IMR-90 (cell line): ENCODE measurements at regions not wholly inside any gene's neighbourhood (a gene's known extent, or its start where the extent isn't known, plus 50 kb on each side); places are given as distances from the start of the nearest gene placed in this dataset.

Experiments
- ATAC-seq: fragments of 200-7000 bp; cut with Tn5 transposase; 2 replicates; pipeline ENCODE4 v1.9.1; 2020; ENCODE audit warnings: low read depth, mild to moderate bottlenecking, moderate library complexity
- BruUV-seq: library from RNA; stranded (reverse); fragments of 400-500 nt; replicated peaks from 2 replicates; lab custom pipeline; 2021; lab: Mats Ljungman, UMichigan
- CTCF ChIA-PET: fragments of 300-600 bp; formaldehyde crosslinking; extraction: SDS; loops from one replicate; lab custom pipeline; 2021; ENCODE audit warnings: antibody characterized with exemption; lab: Yijun Ruan, JAX
- POLR2A ChIA-PET: fragments of 300-600 bp; sonication (Branson Sonifier 250); formaldehyde crosslinking; loops from one replicate; lab custom pipeline; 2022; ENCODE audit warnings: antibody characterized with exemption; ENCODE audit not compliant: unreplicated experiment; lab: Charles Lee
- DNase-seq: peaks from one replicate; pipeline ENCODE4 v3.0.0; 2013
- H2AFZ ChIP-seq: replicated peaks from 2 replicates; pipeline ENCODE3; 2013; ENCODE audit warnings: low read length, mild to moderate bottlenecking; ENCODE audit not compliant: poor library complexity
- H2AK5ac ChIP-seq: 2 replicates; pipeline ENCODE4 v1.6.1; 2013; ENCODE audit warnings: low read depth, low read length, inconsistent platforms
- H2AK9ac ChIP-seq: replicated peaks from 2 replicates; pipeline ENCODE3; 2013; ENCODE audit warnings: mild to moderate bottlenecking, low read depth, low read length, moderate library complexity; ENCODE audit not compliant: poor library complexity
- H2BK120ac ChIP-seq: 2 replicates; pipeline ENCODE4 v1.6.1; 2013; ENCODE audit warnings: low read depth, low read length, inconsistent platforms
- H2BK15ac ChIP-seq: 3 replicates; pipeline ENCODE4 v1.6.1; 2013; ENCODE audit warnings: low read depth, low read length, inconsistent platforms
- H2BK20ac ChIP-seq: 2 replicates; pipeline ENCODE4 v1.6.1; 2013; ENCODE audit warnings: low read depth, mild to moderate bottlenecking, inconsistent platforms, low read length, moderate library complexity
- H2BK5ac ChIP-seq: 2 replicates; pipeline ENCODE4 v1.6.1; 2013; ENCODE audit warnings: mild to moderate bottlenecking, low read depth, low read length, inconsistent platforms; ENCODE audit not compliant: poor library complexity, severe bottlenecking
- H3K14ac ChIP-seq: replicated peaks from 2 replicates; pipeline ENCODE4 v1.6.1; 2013; ENCODE audit warnings: low read depth, low read length, inconsistent platforms
- H3K18ac ChIP-seq: 2 replicates; pipeline ENCODE4 v1.6.1; 2013; ENCODE audit warnings: low read depth, low read length, control low read depth
- H3K23ac ChIP-seq: 2 replicates; pipeline ENCODE4 v1.6.1; 2013; ENCODE audit warnings: low read depth, low read length, inconsistent platforms
- H3K27ac ChIP-seq: 2 replicates; pipeline ENCODE4 v1.5.1; 2013; ENCODE audit warnings: mild to moderate bottlenecking, control low read depth, low read length; ENCODE audit not compliant: insufficient read depth
- H3K27me3 ChIP-seq: 2 replicates; pipeline ENCODE4 v1.6.1; 2013; ENCODE audit warnings: low read length; ENCODE audit not compliant: control insufficient read depth, insufficient read depth
- H3K36me3 ChIP-seq: 2 replicates; pipeline ENCODE4 v1.6.1; 2013; ENCODE audit warnings: low read length, mixed read lengths; ENCODE audit not compliant: control insufficient read depth, insufficient read depth
- H3K4ac ChIP-seq: 2 replicates; pipeline ENCODE4 v1.6.1; 2013; ENCODE audit warnings: low read depth, low read length, inconsistent platforms
- H3K4me1 ChIP-seq: 2 replicates; pipeline ENCODE4 v1.6.1; 2013; ENCODE audit warnings: low read length, mixed read lengths; ENCODE audit not compliant: control insufficient read depth, insufficient read depth
- H3K4me2 ChIP-seq: 2 replicates; pipeline ENCODE4 v1.6.1; 2013; ENCODE audit warnings: low read depth, mild to moderate bottlenecking, control low read depth, low read length, moderate library complexity
- H3K4me3 ChIP-seq: 2 replicates; pipeline ENCODE4 v1.5.1; 2013; ENCODE audit warnings: low read depth, mild to moderate bottlenecking, control low read depth, low read length, moderate library complexity; ENCODE audit not compliant: insufficient read depth
- H3K56ac ChIP-seq: 2 replicates; pipeline ENCODE4 v1.6.1; 2013; ENCODE audit warnings: low read length, inconsistent platforms; ENCODE audit not compliant: insufficient read depth; ENCODE audit errors: extremely low read depth
- H3K79me1 ChIP-seq, 2 experiments: 2 replicates each; pipeline ENCODE4 v1.6.1; 2013; ENCODE audit warnings: low read length in 2 of 2, inconsistent platforms in 1 of 2, low read depth in 1 of 2
- H3K9ac ChIP-seq: 2 replicates; pipeline ENCODE4 v1.6.1; 2013; ENCODE audit warnings: low read depth, low read length, control low read depth
- H3K9me1 ChIP-seq: 2 replicates; pipeline ENCODE4 v1.6.1; 2013; ENCODE audit warnings: low read length, inconsistent platforms; ENCODE audit not compliant: insufficient read depth
- H3K9me3 ChIP-seq: 2 replicates; pipeline ENCODE4 v1.6.1; 2013; ENCODE audit warnings: low read length; ENCODE audit not compliant: control insufficient read depth, insufficient read depth
- H4K20me1 ChIP-seq: 2 replicates; pipeline ENCODE4 v1.6.1; 2013; ENCODE audit warnings: low read length, inconsistent platforms; ENCODE audit not compliant: insufficient read depth
- H4K5ac ChIP-seq: 2 replicates; pipeline ENCODE4 v1.6.1; 2013; ENCODE audit warnings: mild to moderate bottlenecking, low read depth, low read length, control low read depth
- H4K8ac ChIP-seq, 2 experiments: 2 replicates each; pipeline ENCODE4 v1.6.1; 2013; ENCODE audit warnings: low read depth in 2 of 2, low read length in 2 of 2, control low read depth in 1 of 2, inconsistent platforms in 1 of 2
- H4K91ac ChIP-seq: 2 replicates; pipeline ENCODE4 v1.6.1; 2013; ENCODE audit warnings: low read depth, low read length, inconsistent platforms; ENCODE audit not compliant: insufficient read depth
- BHLHE40 ChIP-seq: fragments of 150-350 bp; IDR thresholded peaks from 2 replicates; pipeline ENCODE4 v1.6.1; 2016; ENCODE audit warnings: mild to moderate bottlenecking, low read depth, low read length
- CEBPB ChIP-seq: IDR thresholded peaks from 2 replicates; pipeline ENCODE4 v1.6.1; 2012; ENCODE audit warnings: low read depth, low read length, improper control_type of control experiment
- CHD1 ChIP-seq: IDR thresholded peaks from 2 replicates; pipeline ENCODE4 v1.6.1; 2012; ENCODE audit warnings: low read depth, low read length, improper control_type of control experiment
- CTCF ChIP-seq: conservative IDR thresholded peaks from 2 replicates; pipeline ENCODE4 v1.5.1; 2012; ENCODE audit warnings: mild to moderate bottlenecking, low read depth, low read length, improper control_type of control experiment
- ELK1 ChIP-seq: fragments of 150-350 bp; IDR thresholded peaks from 2 replicates; pipeline ENCODE4 v1.6.1; 2016; ENCODE audit warnings: low read depth, mild to moderate bottlenecking, low read length, moderate library complexity, borderline replicate concordance
- MAFK ChIP-seq: IDR thresholded peaks from 2 replicates; pipeline ENCODE4 v1.6.1; 2012; ENCODE audit warnings: low read depth, low read length, improper control_type of control experiment
- MAZ ChIP-seq: IDR thresholded peaks from 2 replicates; pipeline ENCODE4 v1.6.1; 2012; ENCODE audit warnings: low read depth, mild to moderate bottlenecking, low read length, improper control_type of control experiment, moderate library complexity, borderline replicate concordance
- MXI1 ChIP-seq: IDR thresholded peaks from 2 replicates; pipeline ENCODE4 v1.6.1; 2012; ENCODE audit warnings: low read depth, mild to moderate bottlenecking, low read length, moderate library complexity, borderline replicate concordance
- NFE2L2 ChIP-seq: fragments of 150-350 bp; IDR thresholded peaks from 2 replicates; pipeline ENCODE4 v1.6.1; 2016; ENCODE audit warnings: low read depth, mild to moderate bottlenecking, low read length
- POLR2A ChIP-seq: IDR thresholded peaks from 2 replicates; pipeline ENCODE4 v1.6.1; 2012; ENCODE audit warnings: mild to moderate bottlenecking, low read depth, low read length
- RAD21 ChIP-seq: IDR thresholded peaks from 2 replicates; pipeline ENCODE4 v1.6.1; 2012; ENCODE audit warnings: low read length, improper control_type of control experiment
- RCOR1 ChIP-seq: IDR thresholded peaks from 2 replicates; pipeline ENCODE4 v1.6.1; 2012; ENCODE audit warnings: mild to moderate bottlenecking, low read length, improper control_type of control experiment; ENCODE audit not compliant: insufficient replicate concordance
- RFX5 ChIP-seq: IDR thresholded peaks from 2 replicates; pipeline ENCODE4 v1.8.0; 2012; ENCODE audit warnings: low read depth, mild to moderate bottlenecking, low read length, moderate library complexity
- SMC3 ChIP-seq: fragments of 150-350 bp; IDR thresholded peaks from 2 replicates; pipeline ENCODE4 v1.6.1; 2016; ENCODE audit warnings: low read depth, mild to moderate bottlenecking, antibody characterized with exemption, low read length, moderate library complexity
- USF2 ChIP-seq: fragments of 150-350 bp; IDR thresholded peaks from 2 replicates; pipeline ENCODE4 v1.6.1; 2017; ENCODE audit warnings: mild to moderate bottlenecking, antibody characterized with exemption, low read length, low read depth
- WGBS, 2 experiments: methylation state at CpG; one replicate each; pipeline versions ENCODE4 v1.1.5 to v1.1.7; 2013; ENCODE audit warnings: missing lambda C conversion rate in 2 of 2; ENCODE audit not compliant: insufficient read length in 1 of 2; ENCODE audit errors: extremely low coverage in 2 of 2; 5-methylcytosine and 5-hydroxymethylcytosine counted together
- dilution Hi-C: fragments of 300-500 bp; cut with HindIII; formaldehyde crosslinking; loops from one replicate; pipeline ENCODE4 v1.14.3; 2018; ENCODE audit warnings: low sequenced_read_pairs; ENCODE audit not compliant: unreplicated experiment
- in situ Hi-C: fragments of 300-500 bp; cut with MboI; formaldehyde crosslinking; loops from 3 replicates; pipeline ENCODE4 v1.14.3; 2019; ENCODE audit warnings: low sequenced_read_pairs, inconsistent platforms, mixed read lengths
- intact Hi-C: fragments of 100-400 bp; cut with micrococcal nuclease; formaldehyde crosslinking; loops from 2 replicates; pipeline ENCODE4 v1.10.0; 2022

GRCh38 chr2:5590886-5591285 lies 101.3 kb upstream of the SOX11 start:
- ATAC-seq (no peak), DNase-seq (no peak)
- no peak overlapping the region for H3K18ac ChIP-seq
- H4K8ac ChIP-seq = no peak overlapping the region
- no peak overlapping the region for H2AK9ac ChIP-seq
- no peak overlapping the region for H2BK20ac ChIP-seq
- no peak overlapping the region for H2BK15ac ChIP-seq
- no peak overlapping the region for H3K4me2 ChIP-seq
- H3K56ac ChIP-seq = no peak overlapping the region
- H3K36me3 ChIP-seq = no peaks in the 10 kb centered on the region
- no peak overlapping the region for H3K14ac ChIP-seq
- H2AFZ ChIP-seq = no peak overlapping the region
- intact Hi-C loops (no loop called here), dilution Hi-C loops (no loop called here), in situ Hi-C loops (no loop called here)
- H2AK5ac ChIP-seq = no peak overlapping the region
- H3K4me1 ChIP-seq = peaks cover 3% of the 10 kb centered on the region; the same call in 1 of the 2 replicates
- H3K27ac ChIP-seq = no peak overlapping the region
- H2BK120ac ChIP-seq = no peak overlapping the region
- H3K4me3 ChIP-seq = no peak overlapping the region
- WGBS, 2 experiments = no CpG with 5 or more reads among the region's 6 CpGs
- no peak overlapping the region for H2BK5ac ChIP-seq
- no peaks in the 10 kb centered on the region; the same call in 1 of the 2 replicates for H3K27me3 ChIP-seq
- no peaks in the 10 kb centered on the region; the same call in 1 of the 2 replicates for H3K9me3 ChIP-seq
- H4K20me1 ChIP-seq = no peaks in the 10 kb centered on the region
- no TSS peak for BruUV-seq
- CTCF ChIA-PET = no interaction called here
- H3K4ac ChIP-seq = no peak overlapping the region
- no peaks in the 10 kb centered on the region for H3K79me1 ChIP-seq
- no peak overlapping the region for H3K23ac ChIP-seq
- H4K5ac ChIP-seq = no peak overlapping the region
- TF ChIP-seq CTCF = no peak
- TF ChIP-seq MXI1 = no peak
- no peak for TF ChIP-seq BHLHE40
- TF ChIP-seq POLR2A = no peak
- TF ChIP-seq ELK1 = no peak
- TF ChIP-seq NFE2L2 = no peak
- TF ChIP-seq CEBPB = no peak
- TF ChIP-seq CHD1 = no peak
- no peak for TF ChIP-seq USF2
- TF ChIP-seq SMC3 = no peak
- no peak for TF ChIP-seq MAZ
- TF ChIP-seq MAFK = no peak
- no peak for TF ChIP-seq RCOR1
- no peak for TF ChIP-seq RAD21
- no peak for TF ChIP-seq RFX5
- no peak overlapping the region for H4K91ac ChIP-seq
- H3K9ac ChIP-seq = no peak overlapping the region
- POLR2A ChIA-PET = no interaction called here
- no peaks in the 10 kb centered on the region for H3K9me1 ChIP-seq
